ENCODE measurements at regions not wholly inside any gene's neighbourhood (a gene's known extent, or its start where the extent isn't known, plus 50 kb on each side); places are given as distances from the start of the nearest gene placed in this dataset.
"Not testable (repeated sequence)": the region's sequence is repeated elsewhere in the genome, so short reads cannot be mapped to it uniquely, and the experiment has no call there.

GRCh38 chr3:13138833-13139145 lies 65.6 kb upstream of the IQSEC1 start:
- DNase-seq = no peak
- no TSS peak for BruUV-seq (replicated peaks)
- H3K27ac Mint-ChIP-seq (ENCODE audit: unreplicated experiment) = no peak overlapping the region
- CTCF ChIA-PET = interaction anchor here (0.6 kb wide), 1 partner anchor 640 kb away, joined by 4 read pairs; no protein-coding TSS in a partner anchor
- no peaks in the 10 kb centered on the region for H3K9me3 Mint-ChIP-seq (ENCODE audit: low read depth, unreplicated experiment)
- no peaks in the 10 kb centered on the region for H3K4me1 Mint-ChIP-seq (ENCODE audit: low read depth, unreplicated experiment)
- intact Hi-C loops (cut with micrococcal nuclease; ENCODE audit: unreplicated experiment) = no loop called here
- peaks cover 100% of the 10 kb centered on the region for H3K27me3 Mint-ChIP-seq (ENCODE audit: unreplicated experiment)
- H3K4me3 Mint-ChIP-seq (ENCODE audit: low read depth, unreplicated experiment) = no peak overlapping the region
- TF ChIP-seq CTCF (IDR thresholded peaks at IDR 0.05; ENCODE audit: unreplicated experiment) = no peak
- H3K36me3 Mint-ChIP-seq (ENCODE audit: insufficient read depth, unreplicated experiment) = no peaks in the 10 kb centered on the region

GRCh38 chr3:13137941-13138832 lies 65.0 kb upstream of the IQSEC1 start:
- H3K9me3 Mint-ChIP-seq (ENCODE audit: low read depth, unreplicated experiment) = no peaks in the 10 kb centered on the region
- intact Hi-C loops (cut with micrococcal nuclease; ENCODE audit: unreplicated experiment) = no loop called here
- DNase-seq = no peak
- peaks cover 100% of the 10 kb centered on the region for H3K27me3 Mint-ChIP-seq (ENCODE audit: unreplicated experiment)
- no peaks in the 10 kb centered on the region for H3K4me1 Mint-ChIP-seq (ENCODE audit: low read depth, unreplicated experiment)
- CTCF ChIA-PET = interaction anchor here (0.6 kb wide), 1 partner anchor 641 kb away, joined by 4 read pairs; no protein-coding TSS in a partner anchor
- no peaks in the 10 kb centered on the region for H3K36me3 Mint-ChIP-seq (ENCODE audit: insufficient read depth, unreplicated experiment)
- H3K4me3 Mint-ChIP-seq (ENCODE audit: low read depth, unreplicated experiment) = no peak overlapping the region
- TF ChIP-seq CTCF (IDR thresholded peaks at IDR 0.05; ENCODE audit: unreplicated experiment) = no peak
- no TSS peak for BruUV-seq (replicated peaks)
- H3K27ac Mint-ChIP-seq (ENCODE audit: unreplicated experiment) = no peak overlapping the region

GRCh38 chr3:13136848-13137247 lies 63.6 kb upstream of the IQSEC1 start:
- H3K4me3 Mint-ChIP-seq (ENCODE audit: low read depth, unreplicated experiment); H3K36me3 Mint-ChIP-seq (ENCODE audit: insufficient read depth, unreplicated experiment); H3K9me3 Mint-ChIP-seq (ENCODE audit: low read depth, unreplicated experiment); H3K27ac Mint-ChIP-seq (ENCODE audit: unreplicated experiment); H3K4me1 Mint-ChIP-seq (ENCODE audit: low read depth, unreplicated experiment); DNase-seq; BruUV-seq (replicated peaks); intact Hi-C loops (cut with micrococcal nuclease; ENCODE audit: unreplicated experiment): not testable (repeated sequence)
- CTCF ChIA-PET = interaction anchor here (0.5 to 0.9 kb wide), 2 partner anchors 9 to 146 kb away, joined by 3 read pairs; no protein-coding TSS in a partner anchor
- H3K27me3 Mint-ChIP-seq (ENCODE audit: unreplicated experiment) = peaks cover 99% of the 10 kb centered on the region

- H3K27ac Mint-ChIP-seq (ENCODE audit: unreplicated experiment) = no peak overlapping the region
- CTCF ChIA-PET = interaction anchor here (0.5 to 0.9 kb wide), 2 partner anchors 9 to 146 kb away, joined by 3 read pairs; no protein-coding TSS in a partner anchor
Measured at GRCh38 chr3:13136426-13136825, 63.2 kb upstream of the IQSEC1 start.

More at GRCh38 chr3:13136426-13136825, 63.2 kb upstream of the IQSEC1 start:
- DNase-seq = no peak
- BruUV-seq (replicated peaks) = no TSS peak
- H3K4me1 Mint-ChIP-seq (ENCODE audit: low read depth, unreplicated experiment) = no peaks in the 10 kb centered on the region
- peaks cover 94% of the 10 kb centered on the region for H3K27me3 Mint-ChIP-seq (ENCODE audit: unreplicated experiment)
- TF ChIP-seq CTCF (IDR thresholded peaks at IDR 0.05; ENCODE audit: unreplicated experiment) = no peak
- no peaks in the 10 kb centered on the region for H3K9me3 Mint-ChIP-seq (ENCODE audit: low read depth, unreplicated experiment)
- intact Hi-C loops (cut with micrococcal nuclease; ENCODE audit: unreplicated experiment) = no loop called here
- H3K4me3 Mint-ChIP-seq (ENCODE audit: low read depth, unreplicated experiment) = no peak overlapping the region
- no peaks in the 10 kb centered on the region for H3K36me3 Mint-ChIP-seq (ENCODE audit: insufficient read depth, unreplicated experiment)
